ENCODE measurements at regions not wholly inside any gene's neighbourhood (a gene's known extent, or its start where the extent isn't known, plus 50 kb on each side); places are given as distances from the start of the nearest gene placed in this dataset.

- ATAC-seq: no peak
Observed at GRCh38 chr10:54914049-54914448, 113.0 kb upstream of the PCDH15 start.

- ATAC-seq: no peak
Observed at GRCh38 chr10:54909165-54909564, 108.1 kb upstream of the PCDH15 start.

DNA sequence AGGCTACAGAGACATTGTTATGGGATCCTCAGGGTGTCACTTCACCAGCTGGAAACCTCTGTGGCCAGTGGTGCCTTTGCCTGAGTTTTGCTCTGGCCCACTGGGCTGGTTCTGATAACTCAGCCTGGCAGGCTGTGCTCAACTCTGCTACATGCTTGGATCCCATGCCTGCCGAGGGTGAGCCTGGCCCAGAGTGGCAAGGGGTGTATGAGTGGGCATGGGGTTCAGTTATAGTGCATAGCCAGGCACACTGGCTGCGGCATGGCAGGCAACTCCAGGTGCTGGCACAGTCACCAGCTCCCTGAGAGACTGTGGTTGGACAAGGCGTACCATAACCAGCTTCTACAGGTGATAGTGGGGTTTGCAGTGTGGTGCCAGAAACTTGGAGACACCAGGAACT lies 107.0 kb upstream of the PCDH15 start:
- ATAC-seq: no peak

DNA sequence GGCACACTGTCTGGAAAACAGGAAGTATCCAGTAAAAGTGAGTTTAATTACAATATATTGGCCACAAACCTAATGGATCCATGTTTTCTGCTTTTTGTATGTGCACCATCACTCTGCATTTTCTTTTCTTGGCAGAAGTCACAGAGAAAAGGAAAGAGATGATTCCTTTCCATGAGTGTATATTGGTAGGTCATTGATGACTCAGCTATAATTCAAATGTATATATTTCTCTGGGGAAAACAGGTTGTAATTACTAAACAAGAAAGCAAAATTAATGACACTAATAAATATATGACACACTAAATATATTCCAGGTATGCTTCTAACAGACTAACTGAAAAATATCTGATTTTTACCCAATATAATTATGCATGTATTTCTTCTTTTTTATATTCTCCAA lies 105.9 kb upstream of the PCDH15 start:
- ATAC-seq: no peak

- no peak for ATAC-seq
Observed at GRCh38 chr10:54905578-54906192, 104.7 kb upstream of the PCDH15 start.

DNA sequence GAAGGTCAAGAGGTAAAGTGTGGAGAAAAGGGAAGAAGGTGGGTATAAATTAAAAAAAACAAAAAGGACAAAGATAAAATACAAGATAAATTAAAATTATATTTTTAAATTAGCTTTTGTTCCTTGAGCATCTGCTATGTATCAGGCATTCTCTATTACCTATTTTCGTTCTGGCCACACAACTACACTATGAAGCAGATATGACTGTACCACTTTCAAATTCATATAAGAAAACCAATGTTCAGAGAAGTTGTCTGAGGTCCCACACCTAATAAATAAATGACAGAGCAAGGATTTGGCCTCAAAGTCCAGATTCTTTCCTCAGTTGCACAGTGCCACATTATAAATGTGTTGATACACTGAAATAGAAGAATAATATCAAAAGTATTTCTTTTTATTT lies 103.8 kb upstream of the PCDH15 start:
- ATAC-seq: no peak

DNA sequence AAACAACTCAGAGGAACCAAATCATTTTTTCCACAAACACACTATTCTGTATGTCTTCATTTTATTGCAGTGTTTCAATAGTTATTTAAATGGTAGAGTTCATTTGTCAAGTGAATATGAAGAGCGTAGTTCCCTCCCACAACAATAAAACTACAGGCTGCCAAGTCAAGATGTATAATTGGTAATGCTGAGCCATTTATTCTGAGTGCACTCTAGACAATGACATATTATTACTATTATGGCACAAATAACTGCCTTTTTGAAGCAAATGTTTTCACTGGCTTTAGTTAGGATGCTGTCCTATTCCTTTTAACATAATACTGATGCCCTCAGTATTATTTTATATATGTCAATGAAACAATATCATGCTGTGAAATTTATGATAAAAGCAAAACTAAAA lies 102.7 kb upstream of the PCDH15 start:
- no peak for ATAC-seq

- ATAC-seq: no peak
Observed at GRCh38 chr10:54900584-54900983, 99.6 kb upstream of the PCDH15 start.

GRCh38 chr10:54880996-54881395 lies 80.0 kb upstream of the PCDH15 start:
- ATAC-seq: no peak

- ATAC-seq: no peak
Observed at GRCh38 chr10:54869022-54869421, 68.0 kb upstream of the PCDH15 start.

DNA sequence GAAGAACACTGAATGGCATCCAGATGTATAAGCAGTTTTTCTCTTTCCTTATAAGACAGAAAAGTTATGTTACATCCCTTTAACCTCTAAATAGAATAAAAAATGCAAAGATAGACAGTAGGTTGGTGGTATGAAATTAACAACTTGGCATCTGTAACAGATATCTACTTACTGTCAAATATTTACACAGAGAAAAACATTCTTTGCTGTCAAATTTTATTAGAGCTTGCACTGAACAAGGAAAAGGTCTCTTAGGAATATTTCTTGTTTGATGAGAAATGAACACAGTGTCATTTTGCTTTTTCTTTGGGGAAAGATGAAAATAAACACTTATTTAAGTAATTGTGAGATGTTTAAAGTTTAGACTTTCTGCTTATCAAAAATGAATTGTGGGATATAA lies 65.6 kb upstream of the PCDH15 start:
- no peak for ATAC-seq

GRCh38 chr10:54854843-54855242 lies 53.8 kb upstream of the PCDH15 start:
- ATAC-seq: no peak

DNA sequence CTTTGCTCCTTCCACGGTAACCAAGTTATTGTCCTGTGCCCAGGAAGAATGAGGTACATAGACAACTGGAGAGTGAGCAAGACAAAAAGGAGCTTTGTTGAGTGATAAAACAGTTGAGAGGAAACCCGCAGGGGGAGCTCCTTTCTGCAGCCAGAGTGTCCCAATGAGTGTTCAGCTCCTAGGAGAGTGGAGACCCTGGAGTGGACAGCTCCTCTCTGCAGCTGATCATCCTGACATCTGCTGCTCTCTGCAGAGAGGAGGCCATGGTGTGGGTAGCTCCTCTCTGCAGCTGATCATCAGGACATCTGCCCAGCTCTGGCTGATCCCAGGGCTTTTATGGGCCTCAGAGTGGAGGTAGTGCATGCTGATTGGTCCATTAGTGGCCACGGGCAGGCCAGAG lies 53.4 kb upstream of the PCDH15 start:
- ATAC-seq: no peak

DNA sequence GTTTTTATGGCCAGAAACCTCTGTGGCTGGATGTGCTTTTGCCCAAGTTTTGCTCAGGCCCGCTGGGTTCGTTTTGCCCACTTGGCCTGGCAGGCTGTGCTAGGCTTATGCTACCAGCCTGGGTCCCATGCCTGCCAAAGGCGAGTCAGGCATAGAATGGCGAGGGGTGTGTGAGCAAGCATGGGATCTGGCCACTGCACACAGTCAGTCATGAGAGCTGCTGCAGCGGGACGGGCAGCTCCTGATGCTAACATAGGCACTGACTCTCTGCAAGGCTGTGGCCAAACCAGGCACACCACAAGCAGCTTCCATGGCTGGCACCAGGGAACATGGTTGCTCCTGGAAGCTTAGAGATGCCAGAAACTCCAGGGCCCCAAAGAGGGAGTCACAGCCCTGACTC lies 52.9 kb upstream of the PCDH15 start:
- ATAC-seq: no peak

Measured in esophagus mucosa (tissue), 1 donor.